ENCODE measurements at regions not wholly inside any gene's neighbourhood (a gene's known extent, or its start where the extent isn't known, plus 50 kb on each side); places are given as distances from the start of the nearest gene placed in this dataset.
"Not testable (repeated sequence)": the region's sequence is repeated elsewhere in the genome, so short reads cannot be mapped to it uniquely, and the experiment has no call there.

- DNase-seq = no peak
Measured at GRCh38 chr2:34242763-34243123, 643.6 kb upstream of the FAM98A start.

- DNase-seq = no peak
Measured at GRCh38 chr2:34241905-34242762, 643.0 kb upstream of the FAM98A start.

- no peak for DNase-seq
Measured at GRCh38 chr2:34239511-34239910, 640.4 kb upstream of the FAM98A start.

- no peak for DNase-seq
Measured at GRCh38 chr2:34234823-34235222, 635.7 kb upstream of the FAM98A start.

GRCh38 chr2:34229998-34230397 is 630.9 kb upstream of the FAM98A start:
- no peak for DNase-seq

GRCh38 chr2:34215174-34215573 is 616.1 kb upstream of the FAM98A start:
- no peak for DNase-seq

- not testable (repeated sequence) for DNase-seq
Measured at GRCh38 chr2:34210382-34210781, 611.3 kb upstream of the FAM98A start.

- DNase-seq = no peak
Measured at GRCh38 chr2:34204560-34204959, 605.5 kb upstream of the FAM98A start.

GRCh38 chr2:34201099-34201498 is 602.0 kb upstream of the FAM98A start:
- no peak for DNase-seq

GRCh38 chr2:34199971-34200370 is 600.9 kb upstream of the FAM98A start:
- DNase-seq = no peak

GRCh38 chr2:34193164-34193563 is 594.1 kb upstream of the FAM98A start:
- no peak for DNase-seq

- no peak for DNase-seq
Measured at GRCh38 chr2:34188464-34189303, 589.6 kb upstream of the FAM98A start.

- no peak for DNase-seq
Measured at GRCh38 chr2:34179511-34179910, 580.4 kb upstream of the FAM98A start.

GRCh38 chr2:34178482-34178881 is 579.4 kb upstream of the FAM98A start:
- DNase-seq = no peak

- DNase-seq = no peak
Measured at GRCh38 chr2:34176693-34177092, 577.6 kb upstream of the FAM98A start.

- DNase-seq = no peak
Measured at GRCh38 chr2:34174506-34174905, 575.4 kb upstream of the FAM98A start.

GRCh38 chr2:34162231-34162630 is 563.1 kb upstream of the FAM98A start:
- DNase-seq = no peak

- DNase-seq = no peak
Measured at GRCh38 chr2:34161549-34161948, 562.5 kb upstream of the FAM98A start.

- no peak for DNase-seq
Measured at GRCh38 chr2:34159901-34160300, 560.8 kb upstream of the FAM98A start.

GRCh38 chr2:34153484-34153883 is 554.4 kb upstream of the FAM98A start:
- no peak for DNase-seq

- no peak for DNase-seq
Measured at GRCh38 chr2:34147780-34148179, 548.7 kb upstream of the FAM98A start.

GRCh38 chr2:34143149-34143548 is 544.0 kb upstream of the FAM98A start:
- DNase-seq = no peak

- not testable (repeated sequence) for DNase-seq
Measured at GRCh38 chr2:34142531-34143008, 543.5 kb upstream of the FAM98A start.

GRCh38 chr2:34133065-34133464 is 534.0 kb upstream of the FAM98A start:
- not testable (repeated sequence) for DNase-seq
